Hepatic stellate cell (primary cell): ENCODE measurements at regions not wholly inside any gene's neighbourhood (a gene's known extent, or its start where the extent isn't known, plus 50 kb on each side); places are given as distances from the start of the nearest gene placed in this dataset.
"Not testable (repeated sequence)": the region's sequence is repeated elsewhere in the genome, so short reads cannot be mapped to it uniquely, and the experiment has no call there.

ENCODE experiments used
- DNase-seq: peaks from one replicate; pipeline ENCODE4 v3.0.0; 2011; ENCODE audit warnings: low spot score

GRCh38 chrX:110964786-110965185 lies 131.2 kb upstream of the PAK3 start:
- DNase-seq = no peak

GRCh38 chrX:110962451-110962850 lies 133.5 kb upstream of the PAK3 start:
- no peak for DNase-seq

GRCh38 chrX:110955706-110956105 lies 140.3 kb upstream of the PAK3 start:
- DNase-seq = no peak

GRCh38 chrX:110954428-110955100 lies 141.4 kb upstream of the PAK3 start:
- no peak for DNase-seq

- DNase-seq = no peak
These were observed 144.3 kb upstream of the PAK3 start for GRCh38 chrX:110951472-110952269.

- DNase-seq = no peak
These were observed 149.4 kb upstream of the CHRDL1 start for GRCh38 chrX:110944751-110945675.

GRCh38 chrX:110944311-110944750 lies 148.7 kb upstream of the CHRDL1 start:
- DNase-seq = no peak

- DNase-seq = no peak
These were observed 146.3 kb upstream of the CHRDL1 start for GRCh38 chrX:110941906-110942305.

GRCh38 chrX:110938977-110939732 lies 143.5 kb upstream of the CHRDL1 start:
- DNase-seq = no peak

- no peak for DNase-seq
These were observed 129.3 kb upstream of the CHRDL1 start for GRCh38 chrX:110924871-110925270.

- DNase-seq = no peak
These were observed 125.4 kb upstream of the CHRDL1 start for GRCh38 chrX:110920991-110921390.

GRCh38 chrX:110915570-110915969 lies 120.0 kb upstream of the CHRDL1 start:
- no peak for DNase-seq

- DNase-seq = no peak
These were observed 119.5 kb upstream of the CHRDL1 start for GRCh38 chrX:110915111-110915510.

- DNase-seq = no peak
These were observed 118.7 kb upstream of the CHRDL1 start for GRCh38 chrX:110914281-110914680.

- DNase-seq = not testable (repeated sequence)
These were observed 109.1 kb upstream of the CHRDL1 start for GRCh38 chrX:110904747-110905146.

- no peak for DNase-seq
These were observed 86.4 kb upstream of the CHRDL1 start for GRCh38 chrX:110881971-110882370.

GRCh38 chrX:110877326-110877725 lies 81.7 kb upstream of the CHRDL1 start:
- no peak for DNase-seq

GRCh38 chrX:110871839-110872238 lies 76.2 kb upstream of the CHRDL1 start:
- DNase-seq = no peak

GRCh38 chrX:110866421-110866820 lies 70.8 kb upstream of the CHRDL1 start:
- DNase-seq = no peak

- DNase-seq = no peak
These were observed 68.3 kb upstream of the CHRDL1 start for GRCh38 chrX:110863883-110864282.

- DNase-seq = no peak
These were observed 62.9 kb upstream of the CHRDL1 start for GRCh38 chrX:110858565-110858964.

GRCh38 chrX:110853610-110854009 lies 58.0 kb upstream of the CHRDL1 start:
- peak; percentile 11 for DNase-seq
